Transverse colon (tissue), 4 donors: ENCODE measurements at regions not wholly inside any gene's neighbourhood (a gene's known extent, or its start where the extent isn't known, plus 50 kb on each side); places are given as distances from the start of the nearest gene placed in this dataset.

Source experiments
- DNase-seq: peaks from one replicate; pipeline ENCODE4 v3.0.0-alpha.2; 2019
- H3K27ac ChIP-seq, 4 donors: fragments of 200-600 bp; sonication (generic); 2 replicates each; pipeline ENCODE4 v1.5.1; 2016 to 2018; ENCODE audit warnings: inconsistent platforms in 4 of 4
- H3K27me3 ChIP-seq: fragments of 200-600 bp; sonication (generic); 2 replicates; pipeline ENCODE4 v1.5.1; 2017; ENCODE audit warnings: inconsistent platforms
- H3K36me3 ChIP-seq, 4 donors: fragments of 200-600 bp; sonication (generic); 2 replicates each; pipeline ENCODE4 v1.5.1; 2017 to 2019; ENCODE audit warnings: inconsistent platforms in 4 of 4
- H3K4me1 ChIP-seq, 4 donors: fragments of 200-600 bp; sonication (generic); 2 replicates each; pipeline ENCODE4 v1.5.1; 2017 to 2020; ENCODE audit warnings: inconsistent platforms in 4 of 4
- H3K4me3 ChIP-seq, 4 donors: fragments of 200-600 bp; sonication (generic); 1 replicate in 1 of 4; 2 replicates in 3 of 4; pipeline versions ENCODE4 v1.5.1 to v1.6.1; 2017 to 2019; ENCODE audit warnings: inconsistent platforms in 4 of 4
- H3K9me3 ChIP-seq, 2 donors: fragments of 200-600 bp; sonication (generic); 2 replicates each; pipeline ENCODE4 v1.5.1; 2017 to 2019; ENCODE audit warnings: inconsistent platforms in 2 of 2
- CTCF ChIP-seq, 5 experiments: fragments of 200-600 bp in 3 of 5; fragments of 450-650 bp in 2 of 5; sonication (generic) in 3 of 5; IDR thresholded peaks; 1 replicate in 2 of 5; 2 replicates in 3 of 5; pipeline ENCODE4 v1.5.1; 2016 to 2017; ENCODE audit warnings: antibody characterized with exemption in 5 of 5, inconsistent platforms in 3 of 5, mild to moderate bottlenecking in 2 of 5, moderate library complexity in 1 of 5
- EP300 ChIP-seq: sonication (generic); formaldehyde crosslinking; IDR thresholded peaks from one replicate; pipeline ENCODE4 v1.6.1; 2017; ENCODE audit warnings: antibody characterized with exemption, low read depth
- POLR2A ChIP-seq: fragments of 450-650 bp; IDR thresholded peaks from one replicate; pipeline ENCODE4 v1.6.1; 2016; ENCODE audit warnings: antibody characterized with exemption, mild to moderate bottlenecking, moderate library complexity
- POLR2AphosphoS5 ChIP-seq, 3 donors: sonication (generic); formaldehyde crosslinking; IDR thresholded peaks; one replicate each; pipeline ENCODE4 v1.6.1; 2016; ENCODE audit warnings: antibody characterized with exemption in 3 of 3
- WGBS, 2 donors: methylation state at CpG; one replicate each; pipeline ENCODE4 v1.1.5; 2018; ENCODE audit warnings: low coverage in 1 of 2; 5-methylcytosine and 5-hydroxymethylcytosine counted together
- in situ Hi-C, 4 donors: fragments of 200-750 bp; cut with MboI; loops; one replicate each; pipeline versions ENCODE4 v1.15.0 to v1.15.1; 2017; ENCODE audit warnings: low sequenced_read_pairs in 3 of 4, low pct_ligation_motif_present in 1 of 4, low pct_unique_long_range_greater_than_20kb in 1 of 4
- intact Hi-C: fragments of 100-400 bp; cut with DNase I; formaldehyde crosslinking; loops from one replicate; pipeline ENCODE4 v1.15.1; 2023; ENCODE audit warnings: low total_unique reads

- no peak for TF ChIP-seq CTCF (IDR thresholded peaks at IDR 0.05)
- no peak overlapping the region for H3K27ac ChIP-seq
- H3K36me3 ChIP-seq: no peaks in the 10 kb centered on the region
- in situ Hi-C loops: no loop called here
- H3K27me3 ChIP-seq: no peaks in the 10 kb centered on the region
- DNase-seq: no peak
- H3K9me3 ChIP-seq: no peaks in the 10 kb centered on the region
- H3K4me1 ChIP-seq: no peaks in the 10 kb centered on the region
- intact Hi-C loops: no loop called here
- H3K4me3 ChIP-seq: no peak overlapping the region
Measured at GRCh38 chr6:79803917-79804316, 143.4 kb downstream of the ELOVL4 start.

DNA sequence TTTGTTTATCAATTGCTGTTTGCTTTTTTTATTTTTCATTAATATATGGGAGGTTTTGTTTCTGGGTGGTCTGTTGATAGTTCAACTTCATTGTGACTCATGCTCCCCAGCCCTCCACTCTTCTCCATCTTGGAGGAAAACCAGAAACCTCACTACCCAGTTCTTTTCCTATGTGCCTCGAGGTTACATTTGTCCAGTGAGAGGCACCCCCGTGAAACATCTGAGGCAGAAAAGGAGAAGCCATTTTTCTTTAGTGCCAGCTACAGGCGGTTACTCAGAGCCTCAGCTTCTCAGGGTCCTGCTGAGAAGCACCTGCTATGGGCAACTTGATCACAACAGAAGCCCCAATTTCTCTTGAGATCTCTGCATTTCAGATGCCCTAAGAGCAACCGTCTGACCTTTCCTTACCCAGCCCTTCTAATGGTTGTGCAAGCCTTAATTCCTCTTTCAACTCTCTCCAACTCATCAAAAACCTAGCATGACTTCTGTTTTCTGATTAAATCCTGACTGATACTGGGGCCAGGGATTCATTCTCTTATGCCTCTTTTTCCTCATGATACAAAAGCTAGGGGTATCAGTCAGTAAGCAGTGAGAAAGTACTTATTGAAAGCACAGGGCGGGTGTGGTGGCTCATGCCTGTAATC is 144.6 kb downstream of the ELOVL4 start:
- Histone ChIP-seq H3K4me1 (no peaks in the 10 kb centered on the region), H3K36me3 (no peaks in the 10 kb centered on the region), H3K27me3 (no peaks in the 10 kb centered on the region), H3K9me3 (no peaks in the 10 kb centered on the region), H3K27ac (no peak overlapping the region), H3K4me3 (no peak overlapping the region)
- in situ Hi-C loops: no loop called here
- 36 to 48% methylated on average over 2 to 5 of the region's 5 CpGs for WGBS, 2 donors
- intact Hi-C loops: no loop called here
- DNase-seq: no peak
- no peak for TF ChIP-seq CTCF (IDR thresholded peaks at IDR 0.05)
- no peak for TF ChIP-seq EP300
- no peak for TF ChIP-seq POLR2A
- TF ChIP-seq POLR2AphosphoS5 (IDR thresholded peaks at IDR 0.05): no peak

GRCh38 chr6:79801362-79801761 is 146.0 kb downstream of the ELOVL4 start:
- in situ Hi-C loops: no loop called here
- TF ChIP-seq POLR2A (no peak), EP300 (no peak), POLR2AphosphoS5 (IDR thresholded peaks at IDR 0.05) (no peak), CTCF (IDR thresholded peaks at IDR 0.05) (no peak)
- Histone ChIP-seq H3K27ac (no peak overlapping the region), H3K27me3 (no peaks in the 10 kb centered on the region), H3K9me3 (no peaks in the 10 kb centered on the region), H3K4me3 (no peak overlapping the region), H3K4me1 (no peaks in the 10 kb centered on the region), H3K36me3 (no peaks in the 10 kb centered on the region)
- intact Hi-C loops: no loop called here
- DNase-seq: no peak

- DNase-seq: no peak
- Histone ChIP-seq H3K4me1 (no peaks in the 10 kb centered on the region), H3K27ac (no peak overlapping the region), H3K36me3 (no peaks in the 10 kb centered on the region), H3K9me3 (no peaks in the 10 kb centered on the region), H3K4me3 (no peak overlapping the region), H3K27me3 (no peaks in the 10 kb centered on the region)
- 33 to 41% methylated on average over 2 of the region's 2 CpGs for WGBS, 2 donors
- no peak for TF ChIP-seq POLR2AphosphoS5 (IDR thresholded peaks at IDR 0.05)
- no peak for TF ChIP-seq EP300
- TF ChIP-seq POLR2A: no peak
- no peak for TF ChIP-seq CTCF (IDR thresholded peaks at IDR 0.05)
- in situ Hi-C loops (no loop called here), intact Hi-C loops (no loop called here)
Measured at GRCh38 chr6:79798841-79799240, 148.5 kb downstream of the ELOVL4 start.
